ENCODE measurements at regions not wholly inside any gene's neighbourhood (a gene's known extent, or its start where the extent isn't known, plus 50 kb on each side); places are given as distances from the start of the nearest gene placed in this dataset.

DNA sequence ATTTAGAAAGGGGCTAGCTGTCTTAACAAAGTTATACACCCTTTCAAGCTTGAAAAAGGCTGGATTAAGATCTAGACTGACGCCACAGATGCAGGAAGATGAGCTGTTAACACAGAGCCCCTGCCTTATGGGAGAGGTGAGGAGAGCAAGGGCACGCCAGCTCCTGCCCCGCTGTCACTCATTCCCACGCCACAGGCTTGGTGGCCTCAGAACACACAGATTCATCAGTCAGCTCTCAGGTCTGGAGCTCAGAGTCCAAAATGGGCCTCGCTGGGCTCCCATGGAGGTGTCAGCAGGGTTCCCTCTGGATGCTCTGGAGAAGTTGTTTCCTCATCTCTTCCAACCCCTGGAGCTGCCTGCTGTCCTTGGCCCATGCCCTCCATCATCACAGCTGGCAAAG lies 554.2 kb downstream of the TCERG1L start:
- H3K4me1 Mint-ChIP-seq = no peaks in the 10 kb centered on the region

More for the DNA sequence above, 554.2 kb downstream of the TCERG1L start:
- H2AFZ ChIP-seq (ENCODE audit: low read length) = no peak overlapping the region
- H3K18ac ChIP-seq (ENCODE audit: insufficient read length, low read depth, low read length) = no peak overlapping the region
- Mint-ChIP-seq H3K27ac (no peak overlapping the region; a peak in 1 of 7 replicates), H3K36me3 (ENCODE audit: insufficient read depth in 1 of 3, low read depth in 3 of 3) (no peaks in the 10 kb centered on the region; a peak in 2 of 7 replicates), H3K9me3 (peaks cover 4 to 9% of the 10 kb centered on the region in 2 experiments; a peak in 2 of 5 replicates), H3K4me3 (no peak overlapping the region), H3K27me3 (ENCODE audit: low read depth) (peaks cover 4% of the 10 kb centered on the region; the same call in 1 of the 2 replicates)
- no peak overlapping the region for H2BK12ac ChIP-seq (ENCODE audit: insufficient read length, low read depth, low read length)
- TF ChIP-seq, protein P1, sequence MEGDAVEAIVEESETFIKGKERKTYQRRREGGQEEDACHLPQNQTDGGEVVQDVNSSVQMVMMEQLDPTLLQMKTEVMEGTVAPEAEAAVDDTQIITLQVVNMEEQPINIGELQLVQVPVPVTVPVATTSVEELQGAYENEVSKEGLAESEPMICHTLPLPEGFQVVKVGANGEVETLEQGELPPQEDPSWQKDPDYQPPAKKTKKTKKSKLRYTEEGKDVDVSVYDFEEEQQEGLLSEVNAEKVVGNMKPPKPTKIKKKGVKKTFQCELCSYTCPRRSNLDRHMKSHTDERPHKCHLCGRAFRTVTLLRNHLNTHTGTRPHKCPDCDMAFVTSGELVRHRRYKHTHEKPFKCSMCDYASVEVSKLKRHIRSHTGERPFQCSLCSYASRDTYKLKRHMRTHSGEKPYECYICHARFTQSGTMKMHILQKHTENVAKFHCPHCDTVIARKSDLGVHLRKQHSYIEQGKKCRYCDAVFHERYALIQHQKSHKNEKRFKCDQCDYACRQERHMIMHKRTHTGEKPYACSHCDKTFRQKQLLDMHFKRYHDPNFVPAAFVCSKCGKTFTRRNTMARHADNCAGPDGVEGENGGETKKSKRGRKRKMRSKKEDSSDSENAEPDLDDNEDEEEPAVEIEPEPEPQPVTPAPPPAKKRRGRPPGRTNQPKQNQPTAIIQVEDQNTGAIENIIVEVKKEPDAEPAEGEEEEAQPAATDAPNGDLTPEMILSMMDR (conservative IDR thresholded peaks at IDR 0.05) = no peak
- H4K91ac ChIP-seq (ENCODE audit: insufficient read length, low read depth, low read length) = no peak overlapping the region
- no peak overlapping the region for H3K23ac ChIP-seq (ENCODE audit: insufficient read length, low read depth, low read length)
- no peaks in the 10 kb centered on the region for H3K79me1 ChIP-seq (ENCODE audit: insufficient read depth, low read depth, low read length, poor library complexity, severe bottlenecking)
- H3K9ac ChIP-seq (ENCODE audit: extremely low read depth, insufficient read length, low read length) = no peak overlapping the region
- no peaks in the 10 kb centered on the region for H3K4me1 ChIP-seq (ENCODE audit: insufficient read depth, low read length)
- H3K23me2 ChIP-seq (ENCODE audit: insufficient read length, low read depth, low read length, poor library complexity, severe bottlenecking) = no peaks in the 10 kb centered on the region
- H3K4ac ChIP-seq (ENCODE audit: low read depth, low read length) = no peak overlapping the region
- H4K20me1 ChIP-seq (ENCODE audit: control insufficient read depth, insufficient read depth, insufficient read length) = no peaks in the 10 kb centered on the region
- no peak overlapping the region for H3K27ac ChIP-seq (ENCODE audit: insufficient read length, low read depth, low read length)
- no peaks in the 10 kb centered on the region for H3K27me3 ChIP-seq (ENCODE audit: insufficient read depth, low read length)
- no peak overlapping the region for H3K4me2 ChIP-seq (ENCODE audit: insufficient read depth, insufficient read length, low read length)
- no CpG with 5 or more reads among the region's 5 CpGs for WGBS (ENCODE audit: extremely low coverage, insufficient read length, low lambda C conversion rate)
- no peaks in the 10 kb centered on the region for H3K9me3 ChIP-seq (ENCODE audit: control insufficient read depth, low read depth, low read length)
- H3K14ac ChIP-seq (ENCODE audit: insufficient read depth, low read length) = no peak overlapping the region
- no peak overlapping the region for H3T11ph ChIP-seq (ENCODE audit: low read length)
- H4K8ac ChIP-seq (replicated peaks; ENCODE audit: insufficient read length, low read depth, low read length) = no peak overlapping the region
- DNase-seq = no peak
- H4K5ac ChIP-seq (ENCODE audit: insufficient read length, low read depth, low read length) = no peak overlapping the region
- no peaks in the 10 kb centered on the region for H3K79me2 ChIP-seq (ENCODE audit: insufficient read depth, low read length)
- no peak overlapping the region for H2BK20ac ChIP-seq (ENCODE audit: low read depth, low read length, poor library complexity, severe bottlenecking)
- H2AK5ac ChIP-seq (ENCODE audit: insufficient read length, low read length) = no peak overlapping the region
- H2BK15ac ChIP-seq (ENCODE audit: low read depth, low read length) = no peak overlapping the region
- H3K56ac ChIP-seq (ENCODE audit: insufficient read length, low read depth, low read length) = no peak overlapping the region
- H2BK120ac ChIP-seq (ENCODE audit: low read depth, low read length, poor library complexity, severe bottlenecking) = no peak overlapping the region
- no peak overlapping the region for H2BK5ac ChIP-seq (ENCODE audit: insufficient read length, low read length)

All from H9 (cell line).